ENCODE measurements at regions not wholly inside any gene's neighbourhood (a gene's known extent, or its start where the extent isn't known, plus 50 kb on each side); places are given as distances from the start of the nearest gene placed in this dataset.

DNA sequence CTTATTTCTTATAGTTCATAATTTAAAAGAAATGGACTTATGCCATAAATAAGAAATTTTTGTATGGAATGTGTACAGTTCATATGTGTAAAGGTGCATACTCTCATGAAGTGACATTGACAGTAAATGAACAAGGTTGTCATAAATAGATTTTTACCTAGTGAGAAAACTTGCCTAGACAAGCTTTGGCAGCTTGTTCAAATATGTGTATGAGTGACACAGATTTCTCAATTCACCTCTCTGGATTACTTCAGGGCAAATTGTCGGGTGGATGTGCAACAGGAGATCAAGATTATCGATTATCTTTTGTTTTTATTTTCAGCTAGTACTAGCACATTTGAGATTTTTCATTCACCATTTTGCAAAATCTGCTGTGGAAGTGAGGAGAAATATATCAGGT is 758.1 kb upstream of the ACVR2A start:
- Histone ChIP-seq H3K27ac (ENCODE audit: low read depth, low read length, poor library complexity, severe bottlenecking) (no peak overlapping the region), H3K36me3 (ENCODE audit: insufficient read depth, low read length, poor library complexity, severe bottlenecking) (no peaks in the 10 kb centered on the region), H3K4me1 (ENCODE audit: insufficient read depth, low read length, poor library complexity, severe bottlenecking) (no peaks in the 10 kb centered on the region), H3K9me3 (ENCODE audit: low read depth, low read length, poor library complexity, severe bottlenecking) (no peaks in the 10 kb centered on the region), H3K4me3 (ENCODE audit: low read depth, low read length, poor library complexity, severe bottlenecking) (no peak overlapping the region), H3K27me3 (replicated peaks; ENCODE audit: insufficient read depth, low read depth, low read length, poor library complexity) (no peaks in the 10 kb centered on the region)
- ChIA-PET CTCF (no interaction called here), POLR2A (ENCODE audit: low non-redundant PET) (no interaction called here)
- intact Hi-C loops (cut with micrococcal nuclease; ENCODE audit: unreplicated experiment) = no loop called here
- TF ChIP-seq, protein P1, sequence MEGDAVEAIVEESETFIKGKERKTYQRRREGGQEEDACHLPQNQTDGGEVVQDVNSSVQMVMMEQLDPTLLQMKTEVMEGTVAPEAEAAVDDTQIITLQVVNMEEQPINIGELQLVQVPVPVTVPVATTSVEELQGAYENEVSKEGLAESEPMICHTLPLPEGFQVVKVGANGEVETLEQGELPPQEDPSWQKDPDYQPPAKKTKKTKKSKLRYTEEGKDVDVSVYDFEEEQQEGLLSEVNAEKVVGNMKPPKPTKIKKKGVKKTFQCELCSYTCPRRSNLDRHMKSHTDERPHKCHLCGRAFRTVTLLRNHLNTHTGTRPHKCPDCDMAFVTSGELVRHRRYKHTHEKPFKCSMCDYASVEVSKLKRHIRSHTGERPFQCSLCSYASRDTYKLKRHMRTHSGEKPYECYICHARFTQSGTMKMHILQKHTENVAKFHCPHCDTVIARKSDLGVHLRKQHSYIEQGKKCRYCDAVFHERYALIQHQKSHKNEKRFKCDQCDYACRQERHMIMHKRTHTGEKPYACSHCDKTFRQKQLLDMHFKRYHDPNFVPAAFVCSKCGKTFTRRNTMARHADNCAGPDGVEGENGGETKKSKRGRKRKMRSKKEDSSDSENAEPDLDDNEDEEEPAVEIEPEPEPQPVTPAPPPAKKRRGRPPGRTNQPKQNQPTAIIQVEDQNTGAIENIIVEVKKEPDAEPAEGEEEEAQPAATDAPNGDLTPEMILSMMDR (conservative IDR thresholded peaks at IDR 0.05; ENCODE audit: low read depth, low read length) = no peak
- TF ChIP-seq EZH2 (IDR thresholded peaks at IDR 0.05; ENCODE audit: borderline replicate concordance, low read depth, low read length, poor library complexity, severe bottlenecking) = no peak
- no peak for DNase-seq (ENCODE audit: low spot score)
- no TSS peak for BruUV-seq (replicated peaks)

DNA sequence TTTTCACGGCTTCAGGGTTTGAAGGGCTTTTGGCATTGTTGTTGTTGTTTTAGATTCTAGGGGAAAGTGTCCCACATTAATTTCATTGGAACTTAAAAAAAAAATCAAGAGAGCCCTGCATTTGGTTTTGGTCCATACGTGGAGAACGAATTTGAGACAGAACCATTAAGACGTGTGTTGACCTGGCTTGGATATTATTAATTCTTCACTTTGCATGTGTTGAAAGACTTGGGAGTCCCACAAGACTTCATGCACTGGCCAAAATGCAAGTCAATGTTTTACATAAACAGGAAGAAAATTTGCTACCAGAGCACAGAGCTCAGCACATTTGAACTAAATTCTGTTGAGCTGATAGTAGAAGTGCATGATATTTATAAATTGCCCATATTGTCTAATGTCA is 761.2 kb upstream of the ACVR2A start:
- Histone ChIP-seq H3K9me3 (ENCODE audit: low read depth, low read length, poor library complexity, severe bottlenecking) (no peaks in the 10 kb centered on the region), H3K27me3 (replicated peaks; ENCODE audit: insufficient read depth, low read depth, low read length, poor library complexity) (no peaks in the 10 kb centered on the region), H3K27ac (ENCODE audit: low read depth, low read length, poor library complexity, severe bottlenecking) (no peak overlapping the region), H3K4me3 (ENCODE audit: low read depth, low read length, poor library complexity, severe bottlenecking) (no peak overlapping the region), H3K4me1 (ENCODE audit: insufficient read depth, low read length, poor library complexity, severe bottlenecking) (no peaks in the 10 kb centered on the region), H3K36me3 (ENCODE audit: insufficient read depth, low read length, poor library complexity, severe bottlenecking) (no peaks in the 10 kb centered on the region)
- TF ChIP-seq, protein P1 (conservative IDR thresholded peaks at IDR 0.05; ENCODE audit: low read depth, low read length) = no peak
- TF ChIP-seq EZH2 (IDR thresholded peaks at IDR 0.05; ENCODE audit: borderline replicate concordance, low read depth, low read length, poor library complexity, severe bottlenecking) = no peak
- CTCF ChIA-PET = interaction anchor here (0.7 kb wide), 1 partner anchor 222 kb away, joined by 3 read pairs; no protein-coding TSS in a partner anchor
- no peak for DNase-seq (ENCODE audit: low spot score)
- BruUV-seq (replicated peaks) = no TSS peak
- intact Hi-C loops (cut with micrococcal nuclease; ENCODE audit: unreplicated experiment) = loop anchor here (1.0 to 5.0 kb wide), 2 partner anchors 369 to 828 kb away; no protein-coding TSS in a partner anchor
- POLR2A ChIA-PET (ENCODE audit: low non-redundant PET) = no interaction called here

DNA sequence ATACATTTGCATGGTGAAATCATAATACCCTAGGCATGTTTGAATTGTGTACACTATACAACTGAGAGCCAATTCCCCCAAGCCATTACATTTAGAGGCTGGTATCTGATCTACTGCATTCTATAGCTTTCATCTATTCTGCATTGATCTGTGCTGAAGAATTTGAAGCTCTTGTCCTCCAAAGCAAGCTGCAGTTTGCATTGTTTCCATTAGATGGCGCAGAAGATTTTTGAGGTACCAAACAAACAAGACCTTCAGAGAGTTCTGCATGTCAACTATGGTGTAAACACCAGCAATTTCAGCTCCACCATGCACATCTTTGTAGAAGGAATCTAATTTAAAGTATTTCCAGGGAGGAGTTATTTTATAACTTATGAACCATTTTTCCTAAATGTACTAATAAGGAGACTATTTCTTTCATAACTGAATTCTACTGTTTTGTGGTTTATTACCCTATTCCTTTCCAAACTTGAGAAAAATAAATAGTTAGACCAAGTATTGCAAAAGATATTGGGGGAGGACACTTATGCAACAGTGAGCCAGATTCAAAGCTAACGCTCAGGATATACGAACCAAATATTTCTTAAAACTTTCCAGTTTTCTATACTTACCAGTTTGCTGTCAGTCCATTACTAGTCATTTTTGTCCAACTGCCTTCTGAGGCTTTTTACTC is 761.8 kb upstream of the ACVR2A start:
- POLR2A ChIA-PET (ENCODE audit: low non-redundant PET) = interaction anchor here (0.6 kb wide), 1 partner anchor 1966 kb away, joined by 5 read pairs; no protein-coding TSS in a partner anchor
- CTCF ChIA-PET = interaction anchor here (0.7 to 1.2 kb wide), 5 partner anchors 11 to 828 kb away, joined by 3 to 14 read pairs (median 5); no protein-coding TSS in a partner anchor
- no peaks in the 10 kb centered on the region for H3K4me1 ChIP-seq (ENCODE audit: insufficient read depth, low read length, poor library complexity, severe bottlenecking)
- no peak overlapping the region for H3K27ac ChIP-seq (ENCODE audit: low read depth, low read length, poor library complexity, severe bottlenecking)
- intact Hi-C loops (cut with micrococcal nuclease; ENCODE audit: unreplicated experiment) = loop anchor here (1.0 to 5.0 kb wide), 2 partner anchors 369 to 828 kb away; no protein-coding TSS in a partner anchor
- TF ChIP-seq EZH2 (IDR thresholded peaks at IDR 0.05; ENCODE audit: borderline replicate concordance, low read depth, low read length, poor library complexity, severe bottlenecking) = no peak
- TF ChIP-seq, protein P1 (conservative IDR thresholded peaks at IDR 0.05; ENCODE audit: low read depth, low read length) = peak; percentile 92
- no peaks in the 10 kb centered on the region for H3K27me3 ChIP-seq (replicated peaks; ENCODE audit: insufficient read depth, low read depth, low read length, poor library complexity)
- H3K36me3 ChIP-seq (ENCODE audit: insufficient read depth, low read length, poor library complexity, severe bottlenecking) = no peaks in the 10 kb centered on the region
- peak; percentile 83 for DNase-seq (ENCODE audit: low spot score)
- no peaks in the 10 kb centered on the region for H3K9me3 ChIP-seq (ENCODE audit: low read depth, low read length, poor library complexity, severe bottlenecking)
- BruUV-seq (replicated peaks) = no TSS peak
- H3K4me3 ChIP-seq (ENCODE audit: low read depth, low read length, poor library complexity, severe bottlenecking) = no peak overlapping the region
